Erythroblast (primary cell): ENCODE measurements at regions not wholly inside any gene's neighbourhood (a gene's known extent, or its start where the extent isn't known, plus 50 kb on each side); places are given as distances from the start of the nearest gene placed in this dataset.

Source experiments
- GATA1 ChIP-seq: IDR thresholded peaks from 2 replicates; pipeline ENCODE4 v1.6.1; 2011; ENCODE audit warnings: low read depth, mild to moderate bottlenecking, control low read depth, low read length, moderate library complexity
- POLR2A ChIP-seq: IDR thresholded peaks from 2 replicates; pipeline ENCODE4 v1.6.1; 2011; ENCODE audit warnings: mild to moderate bottlenecking, low read length

GRCh38 chr18:57930476-57930875, 113.5 kb upstream of the NEDD4L start:
- TF ChIP-seq POLR2A (no peak), GATA1 (no peak)
